ENCODE measurements at regions not wholly inside any gene's neighbourhood (a gene's known extent, or its start where the extent isn't known, plus 50 kb on each side); places are given as distances from the start of the nearest gene placed in this dataset.

GRCh38 chr4:138305050-138305449 lies 62.9 kb upstream of the SLC7A11 start:
- TF ChIP-seq CTCF (optimal IDR thresholded peaks at IDR 0.05 in 1 of 3, IDR thresholded peaks at IDR 0.05 in 1 of 3, conservative IDR thresholded peaks at IDR 0.05 in 1 of 3; ENCODE audit: extremely low read depth in 1 of 3, insufficient read depth in 2 of 3, low read length in 3 of 3), result no peak
- no peak for TF ChIP-seq EZH2 (IDR thresholded peaks at IDR 0.05; ENCODE audit: low read length)
